Superior temporal gyrus (tissue), 1 donor: ENCODE measurements at regions not wholly inside any gene's neighbourhood (a gene's known extent, or its start where the extent isn't known, plus 50 kb on each side); places are given as distances from the start of the nearest gene placed in this dataset.

Experiments used
- DNase-seq: peaks from one replicate; pipeline ENCODE4 v3.0.0-alpha.2; 2016; ENCODE audit errors: extremely low spot score

GRCh38 chr14:97851428-97851995 is 1054.3 kb downstream of the VRK1 start:
- DNase-seq: no peak

- no peak for DNase-seq
Observed at GRCh38 chr14:97854918-97855317, 1057.7 kb downstream of the VRK1 start.

DNA sequence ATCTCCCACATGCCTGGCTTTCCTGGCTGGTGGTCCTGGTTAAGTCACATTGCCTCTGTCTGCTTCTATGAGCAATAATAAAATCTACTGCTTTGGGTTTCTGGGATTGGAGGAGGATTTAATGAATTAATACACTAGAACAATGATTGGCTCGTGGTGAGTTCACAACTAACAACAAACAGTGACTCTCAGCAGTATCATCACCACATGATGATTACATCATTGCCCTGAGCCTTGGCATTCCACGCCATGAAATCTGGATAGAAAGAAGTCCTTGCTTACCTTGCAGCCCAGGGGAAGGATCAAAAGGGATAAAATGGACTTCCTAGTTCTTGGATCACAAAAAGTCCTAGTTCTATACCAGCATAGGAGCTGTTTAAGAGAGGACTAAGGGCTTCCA is 1069.0 kb downstream of the VRK1 start:
- no peak for DNase-seq

DNA sequence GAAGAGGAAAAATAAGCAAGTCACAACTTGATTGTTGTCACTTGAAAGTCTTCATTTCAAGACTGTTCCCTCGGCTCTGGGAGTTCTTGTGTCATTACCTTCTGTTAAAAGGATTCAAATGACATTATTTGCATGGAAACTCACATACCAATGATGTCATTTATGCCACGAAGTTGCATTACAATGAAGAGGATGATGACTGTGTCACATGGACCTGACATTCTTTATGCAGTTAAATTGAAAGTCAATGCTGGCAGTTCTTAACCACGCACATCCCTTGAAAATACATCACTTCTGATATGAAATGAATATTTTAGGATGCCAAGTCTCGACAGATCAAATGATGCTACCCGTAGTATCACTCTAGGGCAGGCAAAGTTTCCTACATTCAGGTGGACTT is 1069.5 kb downstream of the VRK1 start:
- DNase-seq: no peak

GRCh38 chr14:97873291-97873690 is 1076.1 kb downstream of the VRK1 start:
- no peak for DNase-seq

- no peak for DNase-seq
Observed at GRCh38 chr14:97874394-97874793, 1077.2 kb downstream of the VRK1 start.

DNA sequence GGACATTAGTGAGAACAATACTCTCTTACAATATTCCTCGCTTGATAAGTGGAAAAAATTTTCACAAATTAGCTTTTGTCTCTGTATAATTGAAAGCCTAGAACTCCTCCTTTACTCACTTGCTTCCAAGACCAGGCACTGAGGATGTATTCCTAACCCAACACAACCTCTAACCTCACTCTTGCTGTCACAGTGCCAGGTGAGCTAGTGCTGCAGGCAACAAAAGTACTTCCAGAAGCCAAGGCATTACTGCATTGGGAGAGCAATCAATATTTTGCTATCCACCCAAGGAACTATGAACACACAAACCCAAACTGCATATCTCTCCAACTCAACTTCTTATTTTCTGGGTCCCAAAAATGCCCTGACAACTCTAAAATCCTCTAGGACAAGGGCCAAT is 1081.0 kb downstream of the VRK1 start:
- no peak for DNase-seq

DNA sequence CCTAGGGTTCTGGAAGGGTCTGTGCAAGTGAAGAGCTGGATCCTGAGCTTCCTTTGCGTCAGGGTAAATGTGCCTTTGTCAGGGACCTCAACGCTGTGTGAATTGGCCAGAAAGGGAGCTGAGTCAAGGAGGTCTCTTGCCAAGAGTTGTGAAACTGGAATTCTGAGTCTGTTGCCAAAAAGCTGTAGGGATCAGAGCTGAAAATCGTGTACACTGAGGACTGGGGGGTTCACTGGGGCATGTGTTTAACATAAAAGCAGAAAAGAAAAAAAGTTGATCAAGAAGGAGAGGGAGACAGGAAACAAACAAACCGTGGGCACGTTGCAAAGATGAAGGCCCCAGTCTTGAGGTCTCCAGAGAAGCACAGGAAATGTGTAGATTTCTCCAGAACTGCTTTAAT is 1081.5 kb downstream of the VRK1 start:
- DNase-seq: no peak

DNA sequence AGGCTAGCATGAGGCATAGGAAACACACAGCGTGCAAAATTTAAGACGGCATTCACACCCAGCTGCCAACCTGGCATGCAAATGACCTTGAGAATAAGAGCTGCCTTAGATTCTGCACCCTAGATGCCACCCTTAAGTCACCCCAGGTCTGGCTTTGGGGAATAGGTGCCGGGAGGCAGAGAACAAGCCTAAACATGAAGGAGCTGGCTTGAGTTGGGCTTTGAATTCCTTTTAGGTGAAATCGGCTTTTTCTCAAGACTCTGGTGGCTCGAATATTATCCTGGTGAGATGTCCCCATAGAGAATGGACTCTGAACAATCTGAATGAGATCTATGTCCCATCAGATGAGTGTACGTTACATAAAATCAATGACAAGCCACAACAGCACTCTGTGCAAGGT is 1090.5 kb downstream of the VRK1 start:
- no peak for DNase-seq

- no peak for DNase-seq
Observed at GRCh38 chr14:97888331-97888730, 1091.1 kb downstream of the VRK1 start.

GRCh38 chr14:97891515-97891914 is 1094.3 kb downstream of the VRK1 start:
- DNase-seq: no peak

- no peak for DNase-seq
Observed at GRCh38 chr14:97894552-97894951, 1097.4 kb downstream of the VRK1 start.

- no peak for DNase-seq
Observed at GRCh38 chr14:97900196-97900854, 1103.1 kb downstream of the VRK1 start.

- no peak for DNase-seq
Observed at GRCh38 chr14:97902630-97903029, 1105.4 kb downstream of the VRK1 start.

DNA sequence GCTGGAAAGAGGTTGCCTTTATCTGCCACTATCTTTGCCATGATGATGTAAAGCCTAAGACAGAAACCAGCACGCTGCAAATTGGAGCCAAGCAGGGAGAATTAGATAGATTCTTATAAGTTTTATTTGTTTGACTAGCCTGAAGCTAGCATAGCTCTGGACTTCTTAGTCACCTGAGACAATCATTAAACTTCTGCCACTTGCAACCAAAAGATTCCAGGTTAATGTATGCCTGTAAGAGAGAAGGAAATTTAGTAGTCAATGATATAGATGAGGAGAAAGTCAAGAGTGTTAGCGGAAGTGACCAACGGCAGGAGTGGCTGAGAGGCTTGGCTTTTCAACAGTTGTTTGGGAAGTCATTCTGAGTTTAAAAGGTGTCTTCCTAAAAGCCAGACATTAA is 1106.6 kb downstream of the VRK1 start:
- no peak for DNase-seq

GRCh38 chr14:97912217-97912616 is 1115.0 kb downstream of the VRK1 start:
- no peak for DNase-seq

DNA sequence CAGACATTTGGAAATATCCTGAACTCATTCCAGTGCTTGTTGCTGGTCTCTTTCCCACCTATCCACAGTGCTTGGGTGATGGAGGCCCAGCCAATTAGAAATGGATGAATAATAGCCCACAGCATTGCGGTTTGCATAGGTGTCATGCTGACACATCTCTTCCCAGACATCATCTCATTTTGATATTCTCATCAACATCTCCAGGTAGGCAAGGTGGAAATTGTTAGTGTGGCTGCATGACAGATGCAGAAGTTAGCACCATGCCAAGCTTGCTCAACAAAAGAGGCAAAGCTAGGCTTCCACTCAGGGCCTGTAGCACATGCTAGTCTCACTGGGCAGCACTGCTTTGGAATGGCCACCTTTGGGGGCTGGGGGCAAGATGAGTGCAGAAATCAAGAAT is 1118.9 kb downstream of the VRK1 start:
- no peak for DNase-seq

DNA sequence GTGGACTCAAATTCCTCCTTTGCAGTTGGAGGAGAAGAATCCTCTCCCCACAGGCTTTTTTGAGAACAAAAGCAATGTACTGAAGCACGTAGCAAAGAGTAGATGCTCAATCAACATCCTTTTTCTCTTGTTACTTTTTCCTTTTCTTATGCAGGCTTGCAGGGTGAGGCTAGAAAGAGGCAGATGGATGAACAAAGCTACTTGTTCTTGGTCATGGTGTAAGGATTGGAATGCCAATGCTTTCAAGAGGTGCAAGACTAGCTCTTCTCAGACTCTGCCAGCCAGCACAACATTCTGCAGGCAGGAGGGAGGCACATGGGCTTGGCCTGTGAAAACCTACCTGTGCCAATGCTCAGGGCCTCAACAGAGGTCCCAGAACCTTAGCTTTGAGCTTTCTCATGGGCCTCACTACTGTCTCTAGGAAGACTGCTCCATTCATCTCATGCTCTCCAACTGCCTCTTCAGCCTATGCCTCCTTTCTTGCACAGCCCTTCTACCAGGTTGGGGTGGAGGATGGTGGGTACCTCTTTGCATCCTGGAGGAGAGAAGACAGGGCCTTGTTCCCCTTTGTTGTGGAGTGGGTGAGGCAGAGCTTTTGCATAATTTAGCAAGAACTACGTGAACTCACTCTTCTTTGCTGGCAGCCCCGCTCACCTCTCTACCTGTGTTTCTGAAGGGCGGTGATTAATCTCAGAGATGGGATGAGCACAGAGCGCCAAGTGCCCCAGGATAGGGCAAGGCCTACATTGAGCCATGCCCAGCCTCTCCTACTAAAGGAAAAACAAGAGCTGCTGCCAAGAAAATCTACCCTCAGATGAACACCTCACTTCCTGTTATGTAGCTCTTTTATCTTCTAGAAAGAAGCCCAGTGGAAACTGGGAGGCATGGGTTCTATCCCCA is 1119.7 kb downstream of the VRK1 start:
- DNase-seq: no peak

DNA sequence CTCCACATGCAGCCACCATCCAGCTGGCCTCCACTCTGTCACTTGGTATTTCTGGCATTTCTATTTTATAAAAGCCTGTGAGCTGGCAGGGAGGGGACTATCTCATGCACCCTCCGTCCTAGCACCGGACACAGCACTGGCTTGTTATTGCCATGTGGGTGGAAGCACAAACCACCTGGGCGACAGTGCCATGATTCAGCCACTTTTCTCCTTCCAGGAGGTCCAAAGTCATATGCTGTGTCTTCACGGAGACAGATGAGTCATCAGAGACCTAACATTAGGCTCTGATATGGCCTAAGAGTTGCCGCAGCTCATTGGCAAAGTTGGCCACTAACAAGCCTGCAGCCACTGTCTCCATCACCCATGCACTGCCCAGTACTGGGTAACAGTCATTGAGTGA is 1123.0 kb downstream of the VRK1 start:
- DNase-seq: no peak

DNA sequence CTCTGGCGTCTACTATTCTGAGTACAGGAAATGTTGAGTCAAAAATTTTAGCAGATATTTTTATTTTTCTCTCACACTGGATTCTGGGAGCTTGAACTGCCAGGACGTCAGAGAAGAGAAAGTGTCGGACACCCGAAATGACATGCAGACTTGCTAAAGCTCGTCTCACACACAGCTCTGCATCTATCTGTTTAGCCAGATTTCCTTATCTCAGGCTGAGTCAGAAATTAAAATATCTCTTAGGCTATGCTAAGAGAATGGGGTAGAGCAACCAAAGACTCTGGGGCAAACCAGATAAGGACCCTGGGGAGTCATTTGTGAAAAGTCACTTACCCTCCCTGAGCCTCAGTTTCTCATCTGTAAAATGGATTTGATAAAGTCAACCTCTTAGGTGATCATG is 1124.1 kb downstream of the VRK1 start:
- DNase-seq: no peak

- DNase-seq: no peak
Observed at GRCh38 chr14:97924922-97925613, 1127.9 kb downstream of the VRK1 start.

- no peak for DNase-seq
Observed at GRCh38 chr14:97930166-97930565, 1133.0 kb downstream of the VRK1 start.
